ENCODE measurements at regions not wholly inside any gene's neighbourhood (a gene's known extent, or its start where the extent isn't known, plus 50 kb on each side); places are given as distances from the start of the nearest gene placed in this dataset.
"Not testable (repeated sequence)": the region's sequence is repeated elsewhere in the genome, so short reads cannot be mapped to it uniquely, and the experiment has no call there.

DNA sequence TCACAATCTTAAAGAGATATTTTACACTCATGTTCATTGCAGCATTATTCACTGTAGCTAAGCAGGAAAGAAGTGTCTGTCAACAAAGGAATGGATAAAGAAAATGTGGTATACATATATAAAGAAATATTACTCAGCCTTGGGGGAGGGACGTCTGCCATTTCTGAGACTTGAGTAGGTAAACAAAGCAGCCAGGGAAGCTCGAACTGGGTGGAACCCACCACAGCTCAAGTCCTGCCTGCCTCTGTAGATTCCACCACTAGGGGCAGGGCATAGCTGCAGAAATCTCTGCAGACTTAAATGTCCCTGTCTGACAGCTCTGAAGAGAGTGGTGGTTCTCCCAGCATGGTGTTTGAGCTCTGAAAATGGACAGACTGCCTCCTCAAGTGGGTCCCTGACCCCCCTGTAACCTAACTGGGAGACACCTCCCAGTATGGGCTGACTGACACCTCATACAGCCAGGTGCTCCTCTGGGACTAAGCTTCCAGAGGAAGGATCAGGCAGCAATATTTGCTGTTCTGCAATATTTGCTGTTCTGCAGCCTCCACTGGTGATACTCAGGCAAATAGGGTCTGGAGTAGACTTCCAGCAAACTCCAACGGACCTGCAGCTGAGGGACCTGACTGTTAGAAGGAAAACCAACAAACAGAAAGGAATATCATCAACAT lies 183.3 kb upstream of the SSTR4 start:
- not testable (repeated sequence) for H3K4me2 ChIP-seq

DNA sequence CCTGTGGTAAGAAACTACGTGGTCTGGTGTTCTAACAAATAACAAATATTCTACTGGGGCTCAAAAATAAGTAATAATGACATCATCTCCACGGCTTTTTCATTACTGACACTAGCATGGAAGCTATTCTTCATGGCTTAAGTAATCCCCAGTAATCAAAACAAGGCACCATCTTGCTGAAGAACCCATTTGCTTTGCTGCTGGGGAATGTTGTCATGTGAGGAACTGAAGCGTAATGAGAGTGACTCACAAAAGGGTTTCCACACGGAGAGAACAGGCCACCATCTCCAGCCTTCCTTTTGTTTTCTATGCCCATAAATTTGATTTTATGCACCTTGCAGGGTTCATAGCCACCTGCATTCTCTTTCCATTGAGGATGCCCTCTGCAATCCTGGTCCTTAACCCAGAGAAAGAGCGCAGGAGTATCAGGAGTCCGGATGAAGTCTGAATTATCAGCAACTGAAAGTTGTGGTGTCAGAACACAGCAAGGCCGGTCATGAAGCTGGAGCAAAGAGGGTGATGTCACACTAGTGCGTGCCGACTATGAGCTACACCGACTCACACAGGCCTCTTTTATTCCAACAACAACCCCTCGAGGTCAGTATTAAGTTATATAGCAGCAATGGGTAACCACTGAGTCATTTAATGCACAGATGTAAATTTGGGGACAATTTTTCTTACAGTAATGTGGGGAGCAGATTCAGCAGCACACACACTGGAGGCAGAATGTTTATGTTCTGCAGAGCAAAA lies 173.7 kb upstream of the SSTR4 start:
- WGBS (ENCODE audit: low lambda C conversion rate, missing lambda C conversion rate) = 84% methylated on average over 11 of the region's 11 CpGs

More for the DNA sequence above, 183.3 kb upstream of the SSTR4 start:
- not testable (repeated sequence) for H3K27me3 ChIP-seq; H3K4me3 ChIP-seq; H3K4me1 ChIP-seq (ENCODE audit: insufficient read depth); H3K9me3 ChIP-seq (ENCODE audit: low read depth); H3K9me2 ChIP-seq (replicated peaks; ENCODE audit: insufficient read depth); H2AFZ ChIP-seq; H3K79me2 ChIP-seq; H4K20me1 ChIP-seq (ENCODE audit: insufficient read depth, poor library complexity, severe bottlenecking); H3K27ac ChIP-seq; H3K36me3 ChIP-seq (replicated peaks; ENCODE audit: insufficient read depth, low read depth)
- TF ChIP-seq, protein P1, sequence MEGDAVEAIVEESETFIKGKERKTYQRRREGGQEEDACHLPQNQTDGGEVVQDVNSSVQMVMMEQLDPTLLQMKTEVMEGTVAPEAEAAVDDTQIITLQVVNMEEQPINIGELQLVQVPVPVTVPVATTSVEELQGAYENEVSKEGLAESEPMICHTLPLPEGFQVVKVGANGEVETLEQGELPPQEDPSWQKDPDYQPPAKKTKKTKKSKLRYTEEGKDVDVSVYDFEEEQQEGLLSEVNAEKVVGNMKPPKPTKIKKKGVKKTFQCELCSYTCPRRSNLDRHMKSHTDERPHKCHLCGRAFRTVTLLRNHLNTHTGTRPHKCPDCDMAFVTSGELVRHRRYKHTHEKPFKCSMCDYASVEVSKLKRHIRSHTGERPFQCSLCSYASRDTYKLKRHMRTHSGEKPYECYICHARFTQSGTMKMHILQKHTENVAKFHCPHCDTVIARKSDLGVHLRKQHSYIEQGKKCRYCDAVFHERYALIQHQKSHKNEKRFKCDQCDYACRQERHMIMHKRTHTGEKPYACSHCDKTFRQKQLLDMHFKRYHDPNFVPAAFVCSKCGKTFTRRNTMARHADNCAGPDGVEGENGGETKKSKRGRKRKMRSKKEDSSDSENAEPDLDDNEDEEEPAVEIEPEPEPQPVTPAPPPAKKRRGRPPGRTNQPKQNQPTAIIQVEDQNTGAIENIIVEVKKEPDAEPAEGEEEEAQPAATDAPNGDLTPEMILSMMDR (IDR thresholded peaks at IDR 0.05; ENCODE audit: poor library complexity) = peak; percentile 60
- peak; percentile 67 for DNase-seq (ENCODE audit: low spot score)
- 16% methylated on average over 3 of the region's 3 CpGs for WGBS (ENCODE audit: low lambda C conversion rate, missing lambda C conversion rate)

DNA sequence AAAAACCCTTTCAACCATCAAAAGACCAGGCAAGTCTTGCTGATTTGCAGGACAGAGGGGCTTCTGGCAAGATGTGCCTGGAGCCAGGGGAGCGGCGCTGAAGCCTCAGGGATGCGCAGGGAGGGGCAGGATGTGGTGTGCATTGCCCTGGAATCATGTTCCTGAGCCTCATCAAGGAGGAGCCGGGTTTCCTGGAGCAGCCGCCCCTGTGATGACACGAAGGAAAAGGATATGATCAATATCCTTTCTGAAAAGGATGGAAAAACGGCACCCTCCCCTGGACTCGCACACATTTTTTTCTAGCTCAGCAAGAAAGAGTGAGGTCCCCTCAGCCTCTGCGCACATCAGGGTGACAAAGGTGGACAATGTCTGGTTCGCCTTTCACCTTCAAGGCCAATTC lies 173.1 kb upstream of the SSTR4 start:
- no peaks in the 10 kb centered on the region for H4K20me1 ChIP-seq (ENCODE audit: insufficient read depth, poor library complexity, severe bottlenecking)
- no peaks in the 10 kb centered on the region for H3K27me3 ChIP-seq
- no peaks in the 10 kb centered on the region for H3K79me2 ChIP-seq
- no peak overlapping the region for H3K4me3 ChIP-seq
- DNase-seq (ENCODE audit: low spot score) = no peak
- peaks cover 9% of the 10 kb centered on the region for H3K4me1 ChIP-seq (ENCODE audit: insufficient read depth)
- H3K9me2 ChIP-seq (replicated peaks; ENCODE audit: insufficient read depth) = no peaks in the 10 kb centered on the region
- 87% methylated on average over 10 of the region's 10 CpGs for WGBS (ENCODE audit: low lambda C conversion rate, missing lambda C conversion rate)
- H2AFZ ChIP-seq = no peak overlapping the region
- H3K36me3 ChIP-seq (replicated peaks; ENCODE audit: insufficient read depth, low read depth) = no peaks in the 10 kb centered on the region
- no peak overlapping the region for H3K4me2 ChIP-seq
- H3K9me3 ChIP-seq (ENCODE audit: low read depth) = no peaks in the 10 kb centered on the region
- TF ChIP-seq EZH2phosphoT487 (IDR thresholded peaks at IDR 0.05; ENCODE audit: low read depth, severe bottlenecking, unreplicated experiment) = no peak
- no peak for TF ChIP-seq EZH2 (IDR thresholded peaks at IDR 0.05; ENCODE audit: borderline replicate concordance)
- TF ChIP-seq, protein P1 (IDR thresholded peaks at IDR 0.05; ENCODE audit: poor library complexity) = no peak
- H3K27ac ChIP-seq = no peak overlapping the region

More for the DNA sequence above, 173.7 kb upstream of the SSTR4 start:
- no peak overlapping the region for H3K27ac ChIP-seq
- peaks cover 5% of the 10 kb centered on the region for H3K4me1 ChIP-seq (ENCODE audit: insufficient read depth)
- H3K4me2 ChIP-seq = no peak overlapping the region
- H3K27me3 ChIP-seq = no peaks in the 10 kb centered on the region
- H3K79me2 ChIP-seq = no peaks in the 10 kb centered on the region
- H4K20me1 ChIP-seq (ENCODE audit: insufficient read depth, poor library complexity, severe bottlenecking) = no peaks in the 10 kb centered on the region
- H3K9me3 ChIP-seq (ENCODE audit: low read depth) = no peaks in the 10 kb centered on the region
- no peaks in the 10 kb centered on the region for H3K9me2 ChIP-seq (replicated peaks; ENCODE audit: insufficient read depth)
- TF ChIP-seq EZH2 (IDR thresholded peaks at IDR 0.05; ENCODE audit: borderline replicate concordance) = no peak
- TF ChIP-seq EZH2phosphoT487 (IDR thresholded peaks at IDR 0.05; ENCODE audit: low read depth, severe bottlenecking, unreplicated experiment) = no peak
- TF ChIP-seq, protein P1 (IDR thresholded peaks at IDR 0.05; ENCODE audit: poor library complexity) = no peak
- H3K4me3 ChIP-seq = no peak overlapping the region
- H3K36me3 ChIP-seq (replicated peaks; ENCODE audit: insufficient read depth, low read depth) = no peaks in the 10 kb centered on the region
- H2AFZ ChIP-seq = no peak overlapping the region
- DNase-seq (ENCODE audit: low spot score) = no peak

All from hepatocyte (in vitro differentiated cells).